ENCODE measurements at regions not wholly inside any gene's neighbourhood (a gene's known extent, or its start where the extent isn't known, plus 50 kb on each side); places are given as distances from the start of the nearest gene placed in this dataset.

DNA sequence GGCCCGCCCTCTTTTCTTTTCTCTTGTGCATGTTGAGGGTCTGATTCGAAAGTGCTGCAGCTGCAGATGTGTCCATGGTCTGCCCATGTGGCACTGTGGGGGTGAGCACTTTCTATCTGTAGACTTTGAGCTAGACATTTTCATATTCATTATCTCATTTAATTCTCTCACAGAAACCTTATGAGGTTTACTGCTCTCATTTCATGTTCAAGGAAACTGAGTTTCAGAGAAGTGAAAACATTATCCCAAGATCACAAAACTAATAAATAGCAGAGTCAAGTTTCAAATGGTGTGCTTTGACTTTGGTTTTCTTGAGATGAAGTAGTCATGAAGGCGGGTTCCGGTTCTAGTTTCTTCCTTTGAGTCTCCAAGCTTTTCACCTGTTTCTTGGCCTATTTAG is 536.5 kb upstream of the ZNF462 start:
- no peak overlapping the region for H3K4me3 ChIP-seq (ENCODE audit: control insufficient read depth, low read depth, low read length)
- no peak for DNase-seq (ENCODE audit: low read depth)
- TF ChIP-seq, protein P1, sequence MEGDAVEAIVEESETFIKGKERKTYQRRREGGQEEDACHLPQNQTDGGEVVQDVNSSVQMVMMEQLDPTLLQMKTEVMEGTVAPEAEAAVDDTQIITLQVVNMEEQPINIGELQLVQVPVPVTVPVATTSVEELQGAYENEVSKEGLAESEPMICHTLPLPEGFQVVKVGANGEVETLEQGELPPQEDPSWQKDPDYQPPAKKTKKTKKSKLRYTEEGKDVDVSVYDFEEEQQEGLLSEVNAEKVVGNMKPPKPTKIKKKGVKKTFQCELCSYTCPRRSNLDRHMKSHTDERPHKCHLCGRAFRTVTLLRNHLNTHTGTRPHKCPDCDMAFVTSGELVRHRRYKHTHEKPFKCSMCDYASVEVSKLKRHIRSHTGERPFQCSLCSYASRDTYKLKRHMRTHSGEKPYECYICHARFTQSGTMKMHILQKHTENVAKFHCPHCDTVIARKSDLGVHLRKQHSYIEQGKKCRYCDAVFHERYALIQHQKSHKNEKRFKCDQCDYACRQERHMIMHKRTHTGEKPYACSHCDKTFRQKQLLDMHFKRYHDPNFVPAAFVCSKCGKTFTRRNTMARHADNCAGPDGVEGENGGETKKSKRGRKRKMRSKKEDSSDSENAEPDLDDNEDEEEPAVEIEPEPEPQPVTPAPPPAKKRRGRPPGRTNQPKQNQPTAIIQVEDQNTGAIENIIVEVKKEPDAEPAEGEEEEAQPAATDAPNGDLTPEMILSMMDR (IDR thresholded peaks at IDR 0.05; ENCODE audit: control insufficient read depth, insufficient read depth, low read depth, low read length, missing control alignments), result no peak

DNA sequence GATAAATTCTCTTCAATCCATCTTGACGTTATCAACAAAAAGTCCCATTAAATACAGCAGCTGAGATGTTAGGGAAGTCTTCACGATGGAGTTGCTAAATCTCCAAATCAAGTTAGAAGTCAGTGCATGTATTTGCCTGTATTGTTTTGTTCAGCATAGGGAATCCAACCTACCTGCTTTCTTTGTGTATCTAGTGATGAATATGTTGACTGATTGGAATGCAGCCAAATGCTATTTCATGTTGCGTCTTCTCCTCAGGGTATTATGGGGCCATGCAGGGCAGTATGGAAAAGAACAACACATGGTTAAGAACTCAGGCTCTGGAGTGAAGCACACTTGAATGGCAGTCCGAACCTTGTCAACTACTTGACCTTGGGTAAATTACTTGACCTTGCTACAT is 529.5 kb upstream of the ZNF462 start:
- no peak for DNase-seq (ENCODE audit: low read depth)
- TF ChIP-seq, protein P1 (IDR thresholded peaks at IDR 0.05; ENCODE audit: control insufficient read depth, insufficient read depth, low read depth, low read length, missing control alignments), result no peak
- H3K4me3 ChIP-seq (ENCODE audit: control insufficient read depth, low read depth, low read length), result no peak overlapping the region

DNA sequence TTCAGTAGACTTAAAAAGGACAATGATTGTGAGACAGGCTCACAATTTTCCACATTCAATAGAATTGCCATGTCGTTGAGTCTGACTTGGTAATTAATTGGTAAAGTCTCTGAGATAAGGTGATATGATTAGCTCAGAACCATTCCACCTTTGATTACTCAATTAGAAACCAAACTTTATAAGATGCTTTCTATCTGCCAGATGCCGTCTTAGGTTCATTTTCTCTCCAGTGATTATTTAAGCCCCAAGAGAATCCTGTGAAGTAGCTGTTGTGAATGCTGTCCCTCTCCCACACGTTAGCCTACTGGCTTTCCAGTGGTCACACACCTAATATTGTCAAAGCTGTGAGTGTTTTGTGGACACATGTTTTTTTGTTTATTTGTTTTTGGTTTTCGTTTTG is 528.9 kb upstream of the ZNF462 start:
- TF ChIP-seq, protein P1 (IDR thresholded peaks at IDR 0.05; ENCODE audit: control insufficient read depth, insufficient read depth, low read depth, low read length, missing control alignments), result no peak
- no peak overlapping the region for H3K4me3 ChIP-seq (ENCODE audit: control insufficient read depth, low read depth, low read length)
- DNase-seq (ENCODE audit: low read depth), result no peak

DNA sequence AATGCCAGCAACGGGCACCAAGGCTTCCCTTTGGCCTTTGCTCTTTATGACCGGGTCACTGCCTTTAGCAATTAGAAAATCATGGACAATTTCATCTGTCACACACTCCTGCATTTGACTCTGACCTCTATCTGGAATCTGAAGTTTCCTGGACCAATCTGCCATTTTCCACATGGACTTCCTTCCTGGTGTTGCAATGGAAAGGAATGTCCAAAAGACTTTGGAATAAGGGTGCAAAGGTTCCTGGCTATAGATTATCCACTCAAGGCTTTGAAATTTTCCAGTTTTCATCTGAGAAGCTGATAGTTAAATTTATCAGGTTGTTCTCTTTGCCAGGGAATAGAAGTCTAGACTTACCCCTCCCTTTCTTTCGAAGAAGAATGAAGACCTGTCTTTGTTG is 523.1 kb upstream of the ZNF462 start:
- no peak overlapping the region for H3K4me3 ChIP-seq (ENCODE audit: control insufficient read depth, low read depth, low read length)
- no peak for DNase-seq (ENCODE audit: low read depth)
- TF ChIP-seq, protein P1 (IDR thresholded peaks at IDR 0.05; ENCODE audit: control insufficient read depth, insufficient read depth, low read depth, low read length, missing control alignments), result no peak

GRCh38 chr9:106350777-106351176 is 512.2 kb upstream of the ZNF462 start:
- TF ChIP-seq, protein P1 (IDR thresholded peaks at IDR 0.05; ENCODE audit: control insufficient read depth, insufficient read depth, low read depth, low read length, missing control alignments), result no peak
- no peak for DNase-seq (ENCODE audit: low read depth)
- no peak overlapping the region for H3K4me3 ChIP-seq (ENCODE audit: control insufficient read depth, low read depth, low read length)

- DNase-seq (ENCODE audit: low read depth), result no peak
- TF ChIP-seq, protein P1 (IDR thresholded peaks at IDR 0.05; ENCODE audit: control insufficient read depth, insufficient read depth, low read depth, low read length, missing control alignments), result no peak
- H3K4me3 ChIP-seq (ENCODE audit: control insufficient read depth, low read depth, low read length), result no peak overlapping the region
These were observed 506.0 kb upstream of the ZNF462 start for GRCh38 chr9:106356924-106357323.

GRCh38 chr9:106358331-106358730 is 504.6 kb upstream of the ZNF462 start:
- no peak for DNase-seq (ENCODE audit: low read depth)
- TF ChIP-seq, protein P1 (IDR thresholded peaks at IDR 0.05; ENCODE audit: control insufficient read depth, insufficient read depth, low read depth, low read length, missing control alignments), result no peak
- H3K4me3 ChIP-seq (ENCODE audit: control insufficient read depth, low read depth, low read length), result no peak overlapping the region
